Neural progenitor cell (in vitro differentiated cells): ENCODE measurements at regions not wholly inside any gene's neighbourhood (a gene's known extent, or its start where the extent isn't known, plus 50 kb on each side); places are given as distances from the start of the nearest gene placed in this dataset.

ENCODE experiments used
- DNase-seq: peaks from one replicate; pipeline ENCODE4 v3.0.0-alpha.2; 2016; ENCODE audit warnings: low spot score
- H2AFZ ChIP-seq: fragments of 200-600 bp; sonication (generic); replicated peaks from 2 replicates; pipeline ENCODE4 v1.6.1; 2016; ENCODE audit warnings: antibody characterized with exemption
- H3F3A ChIP-seq: fragments of 200-600 bp; sonication (generic); 2 replicates; pipeline ENCODE4 v1.6.1; 2016; ENCODE audit warnings: antibody characterized with exemption, low read depth
- H3K27ac ChIP-seq: fragments of 200-600 bp; sonication (generic); 2 replicates; pipeline ENCODE4 v1.5.1; 2016; ENCODE audit warnings: mild to moderate bottlenecking
- H3K27me3 ChIP-seq: fragments of 200-600 bp; sonication (generic); 2 replicates; pipeline ENCODE4 v1.6.1; 2016; ENCODE audit warnings: mild to moderate bottlenecking, moderate library complexity
- H3K36me3 ChIP-seq: fragments of 200-600 bp; sonication (generic); 2 replicates; pipeline ENCODE4 v1.5.1; 2016
- H3K4me1 ChIP-seq: fragments of 200-600 bp; sonication (generic); 2 replicates; pipeline ENCODE4 v1.6.1; 2016; ENCODE audit warnings: mixed run types
- H3K4me2 ChIP-seq: fragments of 200-600 bp; sonication (generic); 2 replicates; pipeline ENCODE4 v1.6.1; 2016
- H3K4me3 ChIP-seq: fragments of 200-600 bp; sonication (generic); 2 replicates; pipeline ENCODE4 v1.5.1; 2016
- H3K79me2 ChIP-seq: fragments of 200-600 bp; sonication (generic); 2 replicates; pipeline ENCODE4 v1.6.1; 2016; ENCODE audit warnings: low read depth
- H3K9ac ChIP-seq: fragments of 200-600 bp; sonication (generic); 2 replicates; pipeline ENCODE4 v1.6.1; 2016
- H3K9me3 ChIP-seq: fragments of 200-600 bp; sonication (generic); 2 replicates; pipeline ENCODE4 v1.5.1; 2016; ENCODE audit warnings: low read depth
- H4K20me1 ChIP-seq: fragments of 200-600 bp; sonication (generic); 2 replicates; pipeline ENCODE4 v1.6.1; 2016; ENCODE audit warnings: low read depth
- H3K27ac Mint-ChIP-seq: 3 replicates; pipeline ENCODE4 v1.8.0; 2021; ENCODE audit warnings: mixed read lengths
- H3K27me3 Mint-ChIP-seq: 2 replicates; pipeline ENCODE4 v1.8.0; 2022; ENCODE audit warnings: low read depth, mild to moderate bottlenecking, inconsistent platforms, moderate library complexity, mixed read lengths; ENCODE audit not compliant: insufficient read depth
- H3K36me3 Mint-ChIP-seq: 3 replicates; pipeline ENCODE4 v1.8.0; 2021; ENCODE audit warnings: mixed read lengths
- H3K4me1 Mint-ChIP-seq: 3 replicates; pipeline ENCODE4 v1.8.0; 2021; ENCODE audit warnings: mixed read lengths
- H3K4me3 Mint-ChIP-seq: 3 replicates; pipeline ENCODE4 v1.8.0; 2021; ENCODE audit warnings: mild to moderate bottlenecking, moderate library complexity, mixed read lengths
- H3K9me3 Mint-ChIP-seq: 3 replicates; pipeline ENCODE4 v1.8.0; 2020; ENCODE audit warnings: mixed read lengths
- EZH2 ChIP-seq: fragments of 200-600 bp; sonication (generic); IDR thresholded peaks from 2 replicates; pipeline ENCODE4 v1.6.1; 2017; ENCODE audit warnings: antibody characterized with exemption, mild to moderate bottlenecking, moderate library complexity
- EZH2phosphoT487 ChIP-seq: fragments of 200-600 bp; sonication (generic); IDR thresholded peaks from 2 replicates; pipeline ENCODE4 v1.6.1; 2017; ENCODE audit warnings: antibody characterized with exemption
- TF ChIP-seq, protein P1 (sequence below): fragments of 200-600 bp; sonication (generic); IDR thresholded peaks from 2 replicates; pipeline ENCODE4 v1.5.1; 2017; ENCODE audit warnings: antibody characterized with exemption, mild to moderate bottlenecking

GRCh38 chr2:120876526-120877280 lies 141.0 kb downstream of the GLI2 start:
- Mint-ChIP-seq H3K4me1 (peaks cover 84% of the 10 kb centered on the region), H3K9me3 (no peaks in the 10 kb centered on the region), H3K27me3 (peaks cover 7% of the 10 kb centered on the region), H3K4me3 (peak overlapping the region; percentile 10), H3K36me3 (peaks cover 8% of the 10 kb centered on the region), H3K27ac (peak overlapping the region; percentile 3)
- peaks cover 93% of the 10 kb centered on the region for H4K20me1 ChIP-seq
- H2AFZ ChIP-seq = no peak overlapping the region
- DNase-seq = no peak
- no peak for TF ChIP-seq EZH2
- no peak for TF ChIP-seq EZH2phosphoT487
- TF ChIP-seq, protein P1, sequence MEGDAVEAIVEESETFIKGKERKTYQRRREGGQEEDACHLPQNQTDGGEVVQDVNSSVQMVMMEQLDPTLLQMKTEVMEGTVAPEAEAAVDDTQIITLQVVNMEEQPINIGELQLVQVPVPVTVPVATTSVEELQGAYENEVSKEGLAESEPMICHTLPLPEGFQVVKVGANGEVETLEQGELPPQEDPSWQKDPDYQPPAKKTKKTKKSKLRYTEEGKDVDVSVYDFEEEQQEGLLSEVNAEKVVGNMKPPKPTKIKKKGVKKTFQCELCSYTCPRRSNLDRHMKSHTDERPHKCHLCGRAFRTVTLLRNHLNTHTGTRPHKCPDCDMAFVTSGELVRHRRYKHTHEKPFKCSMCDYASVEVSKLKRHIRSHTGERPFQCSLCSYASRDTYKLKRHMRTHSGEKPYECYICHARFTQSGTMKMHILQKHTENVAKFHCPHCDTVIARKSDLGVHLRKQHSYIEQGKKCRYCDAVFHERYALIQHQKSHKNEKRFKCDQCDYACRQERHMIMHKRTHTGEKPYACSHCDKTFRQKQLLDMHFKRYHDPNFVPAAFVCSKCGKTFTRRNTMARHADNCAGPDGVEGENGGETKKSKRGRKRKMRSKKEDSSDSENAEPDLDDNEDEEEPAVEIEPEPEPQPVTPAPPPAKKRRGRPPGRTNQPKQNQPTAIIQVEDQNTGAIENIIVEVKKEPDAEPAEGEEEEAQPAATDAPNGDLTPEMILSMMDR = no peak
- H3K9ac ChIP-seq = no peak overlapping the region
- H3K79me2 ChIP-seq = peaks cover 88% of the 10 kb centered on the region
- H3K27me3 ChIP-seq = no peaks in the 10 kb centered on the region
- H3K36me3 ChIP-seq = no peaks in the 10 kb centered on the region
- peaks cover 20% of the 10 kb centered on the region for H3F3A ChIP-seq
- H3K4me3 ChIP-seq = no peak overlapping the region
- H3K9me3 ChIP-seq = no peaks in the 10 kb centered on the region
- no peak overlapping the region for H3K4me2 ChIP-seq
- peaks cover 45% of the 10 kb centered on the region for H3K4me1 ChIP-seq
- no peak overlapping the region for H3K27ac ChIP-seq

DNA sequence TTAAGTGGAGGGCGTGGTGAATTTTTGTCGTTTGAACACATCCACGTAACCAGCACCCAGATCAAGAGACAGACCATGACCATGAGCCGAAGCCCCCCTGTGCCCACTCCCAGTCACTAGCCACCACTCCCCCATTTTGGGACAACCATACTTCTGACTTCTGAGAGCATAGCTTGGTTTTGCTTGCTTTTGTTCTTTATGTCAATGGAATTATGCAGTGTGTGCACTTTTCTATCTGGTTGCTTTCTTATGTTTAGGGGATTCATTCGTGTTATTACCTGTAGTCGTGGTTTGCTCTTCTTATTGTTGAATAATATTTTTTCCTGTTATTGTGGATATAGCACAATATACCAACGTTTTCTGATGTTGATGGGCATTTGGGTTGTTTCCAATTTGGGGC lies 141.7 kb downstream of the GLI2 start:
- H3K4me1 Mint-ChIP-seq = peaks cover 82% of the 10 kb centered on the region
- H3K4me2 ChIP-seq = no peak overlapping the region
- peaks cover 88% of the 10 kb centered on the region for H3K79me2 ChIP-seq
- H3K4me3 ChIP-seq = no peak overlapping the region
- H3K36me3 Mint-ChIP-seq = peaks cover 8% of the 10 kb centered on the region
- TF ChIP-seq EZH2 (no peak), EZH2phosphoT487 (no peak)
- TF ChIP-seq, protein P1 = no peak
- H4K20me1 ChIP-seq = peaks cover 93% of the 10 kb centered on the region
- no peak overlapping the region for H3K27ac Mint-ChIP-seq
- peaks cover 6% of the 10 kb centered on the region for H3K27me3 Mint-ChIP-seq
- no peak overlapping the region for H3K27ac ChIP-seq
- peaks cover 45% of the 10 kb centered on the region for H3K4me1 ChIP-seq
- no peaks in the 10 kb centered on the region for H3K9me3 Mint-ChIP-seq
- H3K27me3 ChIP-seq = no peaks in the 10 kb centered on the region
- no peak overlapping the region for H3K9ac ChIP-seq
- H3K4me3 Mint-ChIP-seq = no peak overlapping the region
- DNase-seq = no peak
- H3K9me3 ChIP-seq = no peaks in the 10 kb centered on the region
- no peak overlapping the region for H2AFZ ChIP-seq
- H3K36me3 ChIP-seq = no peaks in the 10 kb centered on the region
- peaks cover 20% of the 10 kb centered on the region for H3F3A ChIP-seq

DNA sequence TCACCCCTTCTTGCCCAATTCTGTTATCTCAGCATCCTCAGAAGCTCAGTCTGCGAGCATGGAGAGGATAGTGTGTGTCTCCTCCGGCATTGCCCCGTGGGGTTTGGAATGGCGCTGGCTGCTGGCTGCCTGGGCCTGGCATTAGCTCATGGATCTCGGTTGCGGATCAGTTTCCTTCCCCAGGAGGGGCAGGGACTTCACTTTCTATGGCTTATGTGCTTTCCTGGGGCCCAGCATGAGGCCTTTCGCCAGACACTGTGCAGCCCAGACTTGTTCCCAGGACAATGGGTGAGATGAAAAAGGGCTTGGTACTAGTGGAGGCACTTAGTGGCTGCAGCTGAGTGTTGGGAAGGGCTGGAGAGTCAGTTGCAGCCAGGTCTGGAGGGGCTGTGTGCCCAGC lies 143.3 kb downstream of the GLI2 start:
- Histone ChIP-seq H3K27me3 (no peaks in the 10 kb centered on the region), H3K36me3 (no peaks in the 10 kb centered on the region), H3K4me1 (peaks cover 37% of the 10 kb centered on the region), H3K4me2 (peak overlapping the region; percentile 52), H3F3A (peaks cover 15% of the 10 kb centered on the region), H3K9me3 (no peaks in the 10 kb centered on the region), H4K20me1 (peaks cover 93% of the 10 kb centered on the region), H3K79me2 (peaks cover 90% of the 10 kb centered on the region), H3K4me3 (no peak overlapping the region), H3K27ac (no peak overlapping the region), H2AFZ (no peak overlapping the region), H3K9ac (no peak overlapping the region)
- Mint-ChIP-seq H3K9me3 (no peaks in the 10 kb centered on the region), H3K4me3 (peak overlapping the region; percentile 46), H3K27ac (peak overlapping the region; percentile 68), H3K4me1 (peaks cover 80% of the 10 kb centered on the region), H3K36me3 (peaks cover 8% of the 10 kb centered on the region), H3K27me3 (peaks cover 6% of the 10 kb centered on the region)
- peak; percentile 70 for DNase-seq
- TF ChIP-seq, protein P1 = no peak
- TF ChIP-seq EZH2 = no peak
- no peak for TF ChIP-seq EZH2phosphoT487
